Anterior cingulate cortex (tissue), 58 donors: ENCODE measurements at regions not wholly inside any gene's neighbourhood (a gene's known extent, or its start where the extent isn't known, plus 50 kb on each side); places are given as distances from the start of the nearest gene placed in this dataset.
"Not testable (repeated sequence)": the region's sequence is repeated elsewhere in the genome, so short reads cannot be mapped to it uniquely, and the experiment has no call there.

Experiments
- DNase-seq, 58 donors: peaks; one replicate each; lab custom pipeline; 2025; lab: John Stamatoyannopoulos, UW

DNA sequence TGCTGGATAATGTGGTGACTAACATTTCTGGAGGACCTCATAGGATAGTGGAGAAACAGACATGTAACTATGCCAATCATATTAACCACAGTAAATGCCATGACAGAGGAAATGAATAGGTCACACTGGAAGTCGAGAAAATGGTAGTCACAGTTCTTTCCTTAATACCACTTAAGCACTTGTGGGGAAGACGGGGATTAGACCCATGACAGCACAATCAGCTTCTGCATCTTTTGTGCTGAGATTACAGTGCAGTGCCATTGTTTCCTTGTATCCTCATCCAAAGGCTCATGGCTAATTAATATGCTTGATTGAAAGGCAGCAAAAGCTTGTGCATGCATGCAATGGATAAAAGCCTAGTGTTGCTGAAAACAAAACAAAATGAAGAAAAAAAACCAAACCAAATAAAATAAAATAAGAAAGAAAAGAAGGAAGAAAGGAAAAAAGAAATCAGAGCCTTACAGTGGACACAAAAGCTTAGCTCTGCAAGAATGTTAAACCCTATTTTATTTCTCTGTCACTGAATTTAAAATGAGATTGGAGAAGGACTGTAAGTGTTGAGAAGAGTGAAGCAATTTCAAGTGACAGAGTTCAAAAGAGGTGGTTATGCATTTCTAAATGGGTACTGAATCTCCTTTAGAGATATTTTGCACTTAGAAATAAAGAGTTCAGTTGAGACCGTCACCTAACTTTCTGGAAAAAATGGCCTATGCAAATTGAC, 1011.9 kb downstream of the CDH8 start:
- no peak for DNase-seq

DNA sequence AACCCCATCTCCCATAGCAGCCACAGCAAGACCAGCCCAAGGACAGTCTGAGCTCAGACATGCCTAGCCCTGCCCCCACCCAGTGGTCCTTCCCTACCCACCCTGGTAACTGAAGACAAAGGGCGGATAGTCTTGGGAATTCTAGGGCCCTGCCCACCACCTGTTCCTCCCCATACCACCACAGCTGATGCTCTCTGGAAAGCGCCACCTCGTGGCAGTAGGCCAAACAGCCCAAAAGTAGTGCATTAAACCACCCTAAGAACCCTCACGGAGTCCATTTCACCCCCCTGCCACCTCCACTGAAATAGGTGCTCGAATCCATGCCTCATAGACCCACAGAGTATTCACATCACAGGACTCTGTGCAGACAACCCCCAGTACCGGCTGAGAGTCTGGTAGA, 1021.4 kb downstream of the CDH8 start:
- no peak for DNase-seq

DNA sequence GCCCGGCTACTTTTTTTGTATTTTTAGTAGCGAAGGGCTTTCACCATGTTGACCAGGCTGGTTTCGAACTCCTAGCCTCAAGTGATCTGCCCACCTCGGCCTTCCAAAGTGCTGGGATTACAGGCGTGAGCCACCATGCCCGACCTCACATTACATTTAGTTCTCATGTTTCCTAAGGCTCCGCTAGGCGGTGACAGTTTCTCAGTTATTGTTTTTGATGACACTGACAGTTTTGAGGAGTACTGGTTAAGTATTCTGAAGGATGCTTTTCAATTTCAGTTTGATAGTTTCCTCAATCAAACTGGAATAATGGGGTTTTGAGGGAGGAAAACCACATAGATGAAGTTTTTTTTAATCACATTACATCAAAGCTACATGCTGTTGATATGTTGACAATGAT, 1028.5 kb downstream of the CDH8 start:
- no peak for DNase-seq

- no peak for DNase-seq
Observed at GRCh38 chr16:61005952-61006351, 1030.3 kb downstream of the CDH8 start.

DNA sequence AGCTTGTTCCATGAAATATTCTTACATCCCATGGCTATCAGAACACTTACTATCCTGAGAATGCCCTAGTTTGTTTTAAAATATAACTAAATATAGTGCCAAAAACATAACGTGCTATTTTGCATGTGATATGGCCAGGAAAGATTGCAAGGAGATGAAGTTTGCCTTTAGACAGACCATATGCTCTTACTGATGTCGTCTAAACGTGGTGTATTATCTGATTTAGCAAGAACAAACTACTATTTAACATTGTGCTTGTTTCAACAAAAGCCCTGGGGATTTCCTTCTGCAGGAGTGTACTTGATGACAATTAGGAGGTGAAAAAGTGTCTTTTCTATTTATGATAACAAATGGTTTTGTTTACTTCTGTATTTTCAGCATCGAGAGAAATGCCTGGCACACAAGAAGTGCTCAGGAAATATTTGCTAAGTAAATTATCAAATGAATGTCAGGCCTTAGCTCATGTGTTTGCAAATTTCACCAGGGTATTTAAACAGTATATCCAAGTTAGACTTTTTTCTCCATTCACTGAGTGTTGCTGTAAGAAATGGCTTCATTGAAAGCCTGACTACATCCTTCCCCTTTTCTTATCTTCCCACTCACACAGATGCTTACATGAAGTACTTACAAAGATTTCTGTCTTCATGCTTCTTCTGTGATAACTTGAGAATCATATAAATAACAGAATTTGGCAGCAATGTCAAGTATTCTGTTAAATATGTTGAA, 1033.6 kb downstream of the CDH8 start:
- DNase-seq, result no peak

GRCh38 chr16:60991886-60992285, 1044.4 kb downstream of the CDH8 start:
- no peak for DNase-seq

- DNase-seq, result no peak
Observed at GRCh38 chr16:60989592-60989991, 1046.6 kb downstream of the CDH8 start.

DNA sequence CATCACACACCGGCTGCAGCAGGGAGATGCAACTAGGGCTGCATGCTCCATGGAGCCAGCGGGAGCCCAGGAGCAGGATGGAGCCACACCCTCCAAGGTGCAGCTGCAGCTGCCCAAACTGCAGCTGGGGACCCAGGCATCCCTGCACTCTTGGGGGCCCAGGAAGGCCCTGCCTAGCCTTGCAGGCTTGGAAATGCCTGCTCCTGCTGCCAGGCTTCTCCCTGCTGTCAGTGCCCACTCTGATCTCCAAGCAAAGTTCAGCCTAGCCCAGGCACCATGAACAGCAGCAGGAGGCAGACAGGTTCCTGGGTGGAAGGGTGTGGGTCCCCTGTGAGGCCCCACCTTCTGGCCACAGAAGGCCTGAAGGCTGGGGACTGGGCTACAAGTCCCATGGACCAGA, 1057.1 kb downstream of the CDH8 start:
- DNase-seq, result no peak

DNA sequence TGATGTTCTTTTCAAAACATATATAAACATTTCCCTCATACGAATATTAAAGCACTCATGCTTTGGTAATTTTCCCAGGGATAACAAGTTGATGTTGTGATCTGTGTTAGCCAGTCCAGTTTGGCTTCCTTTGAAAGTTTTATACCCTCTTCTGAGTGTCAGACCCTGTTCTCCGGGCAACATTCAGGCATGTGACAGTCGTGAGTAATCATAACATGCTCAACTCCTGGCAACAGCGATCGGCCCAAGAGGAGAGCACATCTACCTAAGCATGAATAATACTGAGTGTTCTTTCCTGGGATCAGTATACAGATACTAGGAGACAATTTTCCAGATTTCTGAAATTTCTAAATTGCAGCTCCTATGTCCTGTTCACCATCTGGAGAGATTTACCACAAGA, 1086.4 kb downstream of the CDH8 start:
- no peak for DNase-seq

- DNase-seq, result no peak
Observed at GRCh38 chr16:60945225-60945624, 1091.0 kb downstream of the CDH8 start.

DNA sequence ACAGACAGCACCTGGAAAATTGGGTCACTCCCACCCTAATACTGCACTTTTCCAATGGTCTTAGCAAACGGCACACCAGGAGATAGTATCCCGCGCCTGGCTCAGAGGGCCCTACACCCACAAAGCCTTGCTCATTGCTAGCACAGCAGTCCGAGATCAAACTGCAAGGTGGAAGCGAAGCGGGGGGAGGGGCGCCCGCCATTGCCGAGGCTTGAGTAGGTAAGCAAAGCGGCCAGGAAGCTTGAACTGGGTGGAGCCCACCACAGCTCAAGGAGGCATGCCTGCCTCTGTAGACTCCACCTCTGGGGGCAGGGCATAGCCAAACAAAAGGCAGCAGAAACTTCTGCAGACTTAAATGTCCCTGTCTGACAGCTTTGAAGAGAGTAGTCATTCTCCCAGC, 1100.0 kb downstream of the CDH8 start:
- DNase-seq, result not testable (repeated sequence)

DNA sequence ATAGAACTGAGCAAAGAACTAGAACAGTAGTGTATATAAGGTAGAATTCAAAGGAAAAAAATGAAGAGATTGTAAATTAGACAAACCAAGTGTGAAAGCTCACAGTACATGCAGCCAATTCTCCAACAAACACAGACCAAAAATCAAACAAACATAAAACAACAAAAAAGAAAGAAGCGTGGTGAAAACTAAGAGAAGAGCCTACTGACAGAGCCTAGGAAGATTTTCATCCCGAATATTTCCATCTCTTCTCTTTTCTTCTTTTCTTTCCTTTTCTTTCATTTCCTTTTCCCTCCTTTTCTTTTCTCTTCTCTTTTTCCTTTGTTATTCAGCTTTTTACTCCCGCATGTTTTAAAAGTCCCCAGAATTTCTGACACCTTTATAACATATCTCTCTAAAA, 1103.6 kb downstream of the CDH8 start:
- no peak for DNase-seq

- DNase-seq, result no peak
Observed at GRCh38 chr16:60930291-60930690, 1105.9 kb downstream of the CDH8 start.

- DNase-seq, result no peak
Observed at GRCh38 chr16:60922920-60923319, 1113.3 kb downstream of the CDH8 start.

DNA sequence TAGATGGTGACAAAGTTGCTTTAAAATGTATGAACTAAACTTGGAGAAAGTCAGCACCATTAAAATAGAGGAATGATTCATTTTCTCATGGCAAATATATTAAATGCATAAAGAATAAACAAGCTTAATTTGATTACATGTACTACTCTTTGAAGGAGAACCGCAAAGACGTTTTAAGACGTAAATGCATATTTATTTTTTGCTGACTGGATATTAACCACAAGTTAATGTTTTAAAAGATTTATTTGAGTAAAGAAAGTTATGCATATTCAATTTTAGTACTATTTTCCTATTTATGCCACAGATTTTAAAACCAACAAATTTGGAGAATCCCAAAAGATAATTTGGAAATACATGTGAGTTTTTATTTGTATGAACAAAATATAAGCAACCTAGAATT, 1121.9 kb downstream of the CDH8 start:
- no peak for DNase-seq

DNA sequence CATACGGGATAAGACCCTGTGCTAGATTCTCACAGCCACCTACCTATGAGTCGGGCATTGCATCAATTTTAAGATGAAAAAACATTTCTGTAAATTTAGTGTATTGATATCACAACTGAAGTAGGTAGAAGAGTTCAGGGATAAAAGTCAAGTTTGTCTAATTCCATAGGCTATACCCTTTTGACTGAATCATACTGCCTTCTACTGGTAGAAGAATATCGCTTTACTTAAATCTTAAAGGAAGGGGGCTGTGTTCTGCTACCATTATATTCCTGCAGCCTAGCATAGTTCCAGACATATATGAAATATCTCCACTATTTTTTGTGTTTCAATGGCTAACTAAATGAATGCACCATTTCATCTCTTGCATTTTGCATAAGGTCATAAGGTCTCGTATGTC, 1128.6 kb downstream of the CDH8 start:
- no peak for DNase-seq

DNA sequence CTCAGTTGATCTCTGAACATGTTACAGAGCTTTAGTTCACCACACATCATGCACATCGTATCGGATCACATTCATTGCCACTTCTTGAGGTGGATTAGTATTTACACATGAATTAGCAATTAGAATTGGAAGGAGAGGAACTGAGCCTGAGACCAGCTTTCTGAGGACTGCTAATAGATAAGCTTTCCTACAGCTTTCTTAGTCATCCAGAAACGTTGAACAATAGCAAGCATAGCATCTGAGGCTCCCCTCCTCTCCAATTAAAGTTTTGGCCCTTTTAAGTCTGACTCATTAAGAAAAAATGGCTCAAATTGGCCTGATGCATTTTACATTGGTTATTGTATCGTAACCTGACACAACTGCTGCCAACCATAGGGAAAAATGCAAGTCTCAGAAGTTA, 1130.4 kb downstream of the CDH8 start:
- DNase-seq, result no peak

DNA sequence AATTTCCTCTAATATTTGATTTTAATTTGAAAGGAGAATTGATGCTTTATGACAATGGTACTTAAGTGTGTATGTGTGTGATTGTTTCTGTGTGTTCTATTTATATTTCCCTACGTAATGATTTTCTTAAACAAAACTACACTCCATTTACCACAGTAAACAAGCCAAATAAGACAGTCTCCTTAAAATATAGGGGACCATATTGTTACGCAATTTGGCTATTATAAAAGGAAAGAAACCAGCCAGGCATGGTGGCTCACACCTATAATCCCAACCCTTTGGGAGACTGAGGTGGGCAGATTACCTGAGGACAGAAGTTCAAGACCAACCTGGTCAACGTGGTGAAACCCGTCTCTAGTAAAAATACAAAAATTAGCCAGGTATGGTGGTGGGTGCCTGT, 1134.1 kb downstream of the CDH8 start:
- no peak for DNase-seq

DNA sequence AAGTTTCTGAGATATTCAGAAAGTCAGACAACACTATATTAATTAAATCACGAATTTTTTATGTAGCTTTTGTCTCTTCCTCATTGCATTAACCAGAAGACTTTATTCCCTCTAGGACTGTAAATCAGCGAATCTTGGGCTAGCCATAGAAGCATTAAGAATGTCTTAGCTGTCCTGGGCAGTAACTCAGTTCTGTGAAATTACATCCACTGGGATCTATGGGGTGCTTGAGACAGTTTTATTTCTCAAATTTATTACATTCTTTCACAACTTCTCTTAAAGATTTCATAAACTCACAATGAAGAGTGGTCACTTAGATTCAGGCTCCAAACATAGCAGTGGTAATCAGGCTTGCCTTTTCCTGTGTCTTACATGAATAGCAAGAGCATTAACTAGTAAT, 1153.4 kb downstream of the CDH8 start:
- no peak for DNase-seq

- DNase-seq, result no peak
Observed at GRCh38 chr16:60852635-60853034, 1183.6 kb downstream of the CDH8 start.

DNA sequence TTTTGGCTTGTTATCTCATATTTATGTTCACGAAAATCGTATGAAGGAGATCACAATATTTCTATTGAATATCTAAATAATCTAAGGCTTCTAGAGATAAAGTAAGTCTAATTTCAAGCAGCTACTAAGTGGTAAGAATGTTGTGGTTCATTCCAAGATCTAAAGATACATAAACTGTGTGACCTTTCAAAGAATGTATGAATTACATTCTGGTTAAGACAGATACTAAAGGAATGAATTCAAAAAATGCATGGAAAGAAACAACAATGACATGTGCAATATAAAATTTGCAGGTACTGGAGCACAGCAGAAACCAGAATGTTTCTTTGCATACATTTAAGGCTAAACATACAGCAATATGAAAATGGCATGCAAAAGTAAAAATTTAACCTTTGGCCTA, 1214.6 kb downstream of the CDH8 start:
- DNase-seq, result no peak

GRCh38 chr16:60820361-60820760, 1215.9 kb downstream of the CDH8 start:
- DNase-seq, result no peak
